PC-3 (cell line): ENCODE measurements at regions not wholly inside any gene's neighbourhood (a gene's known extent, or its start where the extent isn't known, plus 50 kb on each side); places are given as distances from the start of the nearest gene placed in this dataset.

ENCODE experiments used
- ATAC-seq: fragments of 200-7000 bp; cut with Tn5 transposase; 2 replicates; pipeline ENCODE4 v1.9.1; 2020; ENCODE audit warnings: mild to moderate bottlenecking, moderate library complexity
- BruUV-seq: library from RNA; stranded (reverse); fragments of 400-500 nt; replicated peaks from 2 replicates; lab custom pipeline; 2021; lab: Mats Ljungman, UMichigan
- CTCF ChIA-PET: fragments of 300-600 bp; sonication (Branson Sonifier 250); formaldehyde crosslinking; loops from one replicate; lab custom pipeline; 2022; ENCODE audit warnings: antibody characterized with exemption; lab: Charles Lee
- POLR2A ChIA-PET: fragments of 300-600 bp; sonication (Branson Sonifier 250); formaldehyde crosslinking; loops from one replicate; lab custom pipeline; 2022; ENCODE audit warnings: antibody characterized with exemption; ENCODE audit not compliant: unreplicated experiment; lab: Charles Lee
- DNase-seq: peaks from one replicate; pipeline ENCODE4 v3.0.0-alpha.2; 2015
- H2AFZ ChIP-seq: fragments of 300-600 bp; sonication (generic); 2 replicates; pipeline ENCODE4 v1.6.0; 2016; ENCODE audit warnings: antibody characterized with exemption, low read length
- H3F3A ChIP-seq: fragments of 300-600 bp; sonication (generic); one replicate; pipeline ENCODE4 v1.6.0; 2017; ENCODE audit warnings: antibody characterized with exemption, low read length, control low read depth, mild to moderate bottlenecking; ENCODE audit not compliant: unreplicated experiment
- H3K27ac ChIP-seq: fragments of 300-600 bp; sonication (generic); 2 replicates; pipeline ENCODE4 v1.5.1; 2016; ENCODE audit warnings: mild to moderate bottlenecking, low read length
- H3K27me3 ChIP-seq: fragments of 300-600 bp; sonication (generic); 2 replicates; pipeline ENCODE4 v1.6.1; 2016; ENCODE audit warnings: low read length, mixed read lengths
- H3K36me3 ChIP-seq: fragments of 300-600 bp; sonication (generic); 2 replicates; pipeline ENCODE4 v1.6.1; 2016; ENCODE audit warnings: low read depth, mixed run types, low read length, mixed read lengths
- H3K4me1 ChIP-seq: fragments of 300-600 bp; sonication (generic); 2 replicates; pipeline ENCODE4 v1.5.1; 2016; ENCODE audit warnings: low read length; ENCODE audit not compliant: insufficient read depth
- H3K4me2 ChIP-seq: fragments of 300-600 bp; sonication (generic); 2 replicates; pipeline ENCODE4 v1.6.0; 2016; ENCODE audit warnings: low read length
- H3K4me3 ChIP-seq: fragments of 300-600 bp; sonication (generic); 2 replicates; pipeline ENCODE4 v1.5.1; 2016; ENCODE audit warnings: mild to moderate bottlenecking, low read length, mixed read lengths
- H3K79me2 ChIP-seq: fragments of 300-600 bp; sonication (generic); 2 replicates; pipeline ENCODE4 v1.6.1; 2017; ENCODE audit warnings: low read length, mixed read lengths
- H3K9ac ChIP-seq: fragments of 300-600 bp; sonication (generic); 2 replicates; pipeline ENCODE4 v1.6.0; 2016; ENCODE audit warnings: mild to moderate bottlenecking, low read length
- H3K9me2 ChIP-seq: fragments of 300-600 bp; sonication (generic); replicated peaks from 2 replicates; pipeline ENCODE4 v1.6.1; 2016; ENCODE audit warnings: mixed run types, low read length, mixed read lengths
- H3K9me3 ChIP-seq: fragments of 300-600 bp; sonication (generic); 2 replicates; pipeline ENCODE4 v1.6.1; 2016; ENCODE audit warnings: low read length, mixed read lengths
- H4K20me1 ChIP-seq: fragments of 300-600 bp; sonication (generic); 2 replicates; pipeline ENCODE4 v1.6.1; 2016; ENCODE audit warnings: low read length, mixed read lengths
- EZH2 ChIP-seq: fragments of 300-600 bp; sonication (generic); IDR thresholded peaks from one replicate; pipeline ENCODE4 v1.6.1; 2017; ENCODE audit warnings: antibody characterized with exemption, mild to moderate bottlenecking, low read length; ENCODE audit not compliant: unreplicated experiment
- EZH2phosphoT487 ChIP-seq: fragments of 300-600 bp; sonication (generic); IDR thresholded peaks from 2 replicates; pipeline ENCODE4 v1.6.1; 2018; ENCODE audit warnings: mild to moderate bottlenecking, antibody characterized with exemption, low read length, borderline replicate concordance
- intact Hi-C: fragments of 100-400 bp; cut with micrococcal nuclease; formaldehyde crosslinking; loops from 2 replicates; pipeline ENCODE4 v1.9.0; 2023
- TF ChIP-seq, protein P1 (sequence below): fragments of 300-600 bp; sonication (generic); conservative IDR thresholded peaks from 2 replicates; pipeline ENCODE4 v1.5.1; 2017; ENCODE audit warnings: antibody characterized with exemption, low read depth, mild to moderate bottlenecking, low read length

DNA sequence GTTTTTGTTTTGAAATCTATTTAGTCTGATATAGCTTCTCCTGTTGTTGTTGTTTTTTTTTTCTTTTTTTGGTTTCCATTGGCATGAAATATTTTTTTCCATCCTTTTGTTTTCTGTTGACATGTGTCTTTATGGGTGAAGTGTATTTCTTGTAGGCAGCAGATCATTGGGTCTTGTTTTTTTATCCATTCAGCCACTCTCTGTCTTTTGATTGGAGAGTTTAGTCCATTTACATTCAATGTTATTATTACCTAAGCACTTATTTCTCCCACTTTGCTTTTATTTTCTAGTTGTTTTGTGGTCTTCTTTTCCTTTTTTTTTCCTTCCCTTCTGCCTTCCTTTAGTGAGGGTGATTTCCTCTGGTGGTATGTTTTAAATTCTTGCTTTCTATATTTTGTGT is 193.6 kb upstream of the TMEM260 start:
- no TSS peak for BruUV-seq
- intact Hi-C loops, result no loop called here
- Histone ChIP-seq H2AFZ (no peak overlapping the region), H3F3A (no peaks in the 10 kb centered on the region), H3K4me2 (no peak overlapping the region), H3K36me3 (no peaks in the 10 kb centered on the region), H3K9me3 (peaks cover 17% of the 10 kb centered on the region; the same call in 1 of the 2 replicates), H4K20me1 (no peaks in the 10 kb centered on the region), H3K27me3 (peaks cover 13% of the 10 kb centered on the region), H3K4me1 (no peaks in the 10 kb centered on the region), H3K27ac (no peak overlapping the region), H3K9me2 (no peaks in the 10 kb centered on the region), H3K79me2 (no peaks in the 10 kb centered on the region), H3K9ac (no peak overlapping the region), H3K4me3 (no peak overlapping the region)
- ATAC-seq, result no peak
- POLR2A ChIA-PET, result no interaction called here
- TF ChIP-seq, protein P1, sequence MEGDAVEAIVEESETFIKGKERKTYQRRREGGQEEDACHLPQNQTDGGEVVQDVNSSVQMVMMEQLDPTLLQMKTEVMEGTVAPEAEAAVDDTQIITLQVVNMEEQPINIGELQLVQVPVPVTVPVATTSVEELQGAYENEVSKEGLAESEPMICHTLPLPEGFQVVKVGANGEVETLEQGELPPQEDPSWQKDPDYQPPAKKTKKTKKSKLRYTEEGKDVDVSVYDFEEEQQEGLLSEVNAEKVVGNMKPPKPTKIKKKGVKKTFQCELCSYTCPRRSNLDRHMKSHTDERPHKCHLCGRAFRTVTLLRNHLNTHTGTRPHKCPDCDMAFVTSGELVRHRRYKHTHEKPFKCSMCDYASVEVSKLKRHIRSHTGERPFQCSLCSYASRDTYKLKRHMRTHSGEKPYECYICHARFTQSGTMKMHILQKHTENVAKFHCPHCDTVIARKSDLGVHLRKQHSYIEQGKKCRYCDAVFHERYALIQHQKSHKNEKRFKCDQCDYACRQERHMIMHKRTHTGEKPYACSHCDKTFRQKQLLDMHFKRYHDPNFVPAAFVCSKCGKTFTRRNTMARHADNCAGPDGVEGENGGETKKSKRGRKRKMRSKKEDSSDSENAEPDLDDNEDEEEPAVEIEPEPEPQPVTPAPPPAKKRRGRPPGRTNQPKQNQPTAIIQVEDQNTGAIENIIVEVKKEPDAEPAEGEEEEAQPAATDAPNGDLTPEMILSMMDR, result no peak
- TF ChIP-seq EZH2, result no peak
- no peak for TF ChIP-seq EZH2phosphoT487
- DNase-seq, result no peak
- CTCF ChIA-PET, result no interaction called here

DNA sequence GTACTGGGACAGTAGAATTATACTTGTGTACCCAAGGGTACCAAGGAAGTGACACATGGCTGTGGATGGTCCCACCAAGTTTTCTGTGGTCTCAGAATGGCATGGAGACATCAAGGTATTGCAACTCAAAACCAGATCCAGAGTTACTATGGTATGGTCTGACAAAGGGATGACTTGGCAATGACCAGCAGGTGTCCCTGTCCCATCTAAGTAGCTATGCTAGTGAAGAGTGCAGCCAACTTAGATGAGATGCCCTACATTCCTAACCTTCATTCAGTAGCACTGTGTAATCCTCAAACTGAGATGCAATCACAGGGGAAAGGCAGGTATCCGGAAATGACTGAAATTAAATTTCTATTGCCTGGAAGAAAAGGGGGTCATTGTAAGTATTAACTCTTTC is 188.7 kb upstream of the TMEM260 start:
- Histone ChIP-seq H3F3A (no peaks in the 10 kb centered on the region), H2AFZ (no peak overlapping the region), H4K20me1 (no peaks in the 10 kb centered on the region), H3K27ac (no peak overlapping the region), H3K36me3 (no peaks in the 10 kb centered on the region), H3K79me2 (no peaks in the 10 kb centered on the region), H3K4me3 (no peak overlapping the region), H3K27me3 (no peaks in the 10 kb centered on the region), H3K9me3 (peaks cover 4% of the 10 kb centered on the region; the same call in 1 of the 2 replicates), H3K4me2 (no peak overlapping the region), H3K9ac (no peak overlapping the region), H3K9me2 (no peaks in the 10 kb centered on the region), H3K4me1 (no peaks in the 10 kb centered on the region)
- peak; percentile 37; the same call in 1 of the 2 replicates for ATAC-seq
- peak; percentile 35 for DNase-seq
- no TSS peak for BruUV-seq
- TF ChIP-seq, protein P1, result peak; percentile 42; the same call in 1 of the 2 replicates
- TF ChIP-seq EZH2, result no peak
- CTCF ChIA-PET, result no interaction called here
- POLR2A ChIA-PET, result no interaction called here
- intact Hi-C loops, result no loop called here

DNA sequence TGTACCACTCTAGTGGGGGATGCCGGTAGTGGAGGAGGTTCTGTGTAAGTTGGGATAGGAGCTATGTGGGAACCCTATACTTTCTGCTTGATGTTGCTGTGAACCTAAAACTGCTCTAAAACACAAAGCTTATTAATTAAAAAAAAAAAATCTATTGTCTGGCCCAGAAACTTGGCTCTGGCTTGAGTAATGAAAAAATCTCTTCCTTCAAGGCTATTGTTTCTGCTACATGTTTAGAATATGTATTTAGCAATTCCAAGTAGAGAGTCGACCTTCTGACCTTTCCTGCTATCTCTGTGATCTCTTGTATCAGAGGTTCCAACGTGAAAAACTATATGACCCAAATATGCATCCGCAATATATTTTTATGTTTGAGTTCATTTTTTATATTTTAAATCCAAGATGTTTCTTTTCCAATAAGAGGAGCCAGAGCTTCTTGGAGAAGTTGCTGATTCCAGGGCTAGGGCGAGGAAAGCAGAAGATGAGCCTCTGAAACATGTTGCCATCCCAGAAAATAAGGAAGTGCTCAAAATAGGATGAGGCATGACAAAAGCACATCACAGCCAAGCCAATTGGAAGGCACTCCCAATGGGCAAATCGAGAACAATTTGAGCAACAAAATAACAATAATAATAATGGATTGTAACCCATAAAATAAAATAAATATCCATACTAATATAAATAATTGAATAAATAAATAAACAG is 184.6 kb upstream of the TMEM260 start:
- H3K9me2 ChIP-seq, result no peaks in the 10 kb centered on the region
- H2AFZ ChIP-seq, result no peak overlapping the region
- ATAC-seq, result no peak

More for the DNA sequence above, 184.6 kb upstream of the TMEM260 start:
- Histone ChIP-seq H3K9me3 (no peaks in the 10 kb centered on the region), H3K27ac (no peak overlapping the region), H3F3A (no peaks in the 10 kb centered on the region), H3K4me3 (no peak overlapping the region), H4K20me1 (no peaks in the 10 kb centered on the region), H3K9ac (no peak overlapping the region), H3K36me3 (no peaks in the 10 kb centered on the region), H3K4me2 (no peak overlapping the region), H3K27me3 (peaks cover 10% of the 10 kb centered on the region), H3K4me1 (no peaks in the 10 kb centered on the region), H3K79me2 (no peaks in the 10 kb centered on the region)
- intact Hi-C loops, result no loop called here
- ChIA-PET POLR2A (no interaction called here), CTCF (interaction anchor here (0.6 kb wide), 1 partner anchor 12 kb away, joined by 7 read pairs; no protein-coding TSS in a partner anchor)
- no peak for DNase-seq
- BruUV-seq, result no TSS peak
- TF ChIP-seq EZH2phosphoT487, result no peak
- TF ChIP-seq EZH2, result no peak
- TF ChIP-seq, protein P1, result no peak
